ENCODE measurements at regions not wholly inside any gene's neighbourhood (a gene's known extent, or its start where the extent isn't known, plus 50 kb on each side); places are given as distances from the start of the nearest gene placed in this dataset.
A peak's percentile ranks its signal among the peaks of the same experiment; 100 is the strongest.
"Not testable (repeated sequence)": the region's sequence is repeated elsewhere in the genome, so short reads cannot be mapped to it uniquely, and the experiment has no call there.

- peak in 1 of 2 experiments; percentile 17 for DNase-seq (ENCODE audit: low read depth in 2 of 2)
These were observed 328.4 kb downstream of the PAPSS1 start for GRCh38 chr4:107391630-107392028.

GRCh38 chr4:107391009-107391629 is 328.9 kb downstream of the PAPSS1 start:
- no peak for DNase-seq (ENCODE audit: low read depth in 2 of 2)

- no peak for DNase-seq (ENCODE audit: low read depth in 2 of 2)
These were observed 330.1 kb downstream of the PAPSS1 start for GRCh38 chr4:107389965-107390364.

- no peak for DNase-seq (ENCODE audit: low read depth in 2 of 2)
These were observed 331.2 kb downstream of the PAPSS1 start for GRCh38 chr4:107388736-107389274.

- DNase-seq (ENCODE audit: low read depth in 2 of 2) = no peak
These were observed 339.1 kb downstream of the PAPSS1 start for GRCh38 chr4:107380836-107381438.

- no peak for DNase-seq (ENCODE audit: low read depth in 2 of 2)
These were observed 339.8 kb downstream of the PAPSS1 start for GRCh38 chr4:107380190-107380589.

GRCh38 chr4:107379054-107379869 is 340.8 kb downstream of the PAPSS1 start:
- DNase-seq (ENCODE audit: low read depth in 2 of 2) = peak; percentile 36 to 54

- no peak for DNase-seq (ENCODE audit: low read depth in 2 of 2)
These were observed 340.2 kb upstream of the DKK2 start for GRCh38 chr4:107376293-107376692.

- DNase-seq (ENCODE audit: low read depth in 2 of 2) = no peak
These were observed 330.8 kb upstream of the DKK2 start for GRCh38 chr4:107366900-107367299.

- DNase-seq (ENCODE audit: low read depth in 2 of 2) = no peak
These were observed 330.1 kb upstream of the DKK2 start for GRCh38 chr4:107366016-107366735.

- DNase-seq (ENCODE audit: low read depth in 2 of 2) = no peak
These were observed 327.0 kb upstream of the DKK2 start for GRCh38 chr4:107363125-107363524.

- DNase-seq (ENCODE audit: low read depth in 2 of 2) = no peak
These were observed 323.1 kb upstream of the DKK2 start for GRCh38 chr4:107359208-107359607.

- not testable (repeated sequence) for DNase-seq (ENCODE audit: low read depth in 2 of 2)
These were observed 318.2 kb upstream of the DKK2 start for GRCh38 chr4:107354304-107354703.

GRCh38 chr4:107351196-107351595 is 315.1 kb upstream of the DKK2 start:
- no peak for DNase-seq (ENCODE audit: low read depth in 2 of 2)

- no peak for DNase-seq (ENCODE audit: low read depth in 2 of 2)
These were observed 313.6 kb upstream of the DKK2 start for GRCh38 chr4:107349732-107350131.

GRCh38 chr4:107349266-107349665 is 313.2 kb upstream of the DKK2 start:
- peak; percentile 32 to 37 for DNase-seq (ENCODE audit: low read depth in 2 of 2)

GRCh38 chr4:107348188-107349050 is 312.3 kb upstream of the DKK2 start:
- no peak for DNase-seq (ENCODE audit: low read depth in 2 of 2)

- DNase-seq (ENCODE audit: low read depth in 2 of 2) = no peak
These were observed 297.4 kb upstream of the DKK2 start for GRCh38 chr4:107333518-107333917.

GRCh38 chr4:107332656-107333055 is 296.5 kb upstream of the DKK2 start:
- DNase-seq (ENCODE audit: low read depth in 2 of 2) = not testable (repeated sequence)

GRCh38 chr4:107330916-107331315 is 294.8 kb upstream of the DKK2 start:
- DNase-seq (ENCODE audit: low read depth in 2 of 2) = no peak

GRCh38 chr4:107319386-107319785 is 283.3 kb upstream of the DKK2 start:
- DNase-seq (ENCODE audit: low read depth in 2 of 2) = no peak

All from fibroblast of skin of left quadriceps (primary cell).